ENCODE measurements at regions not wholly inside any gene's neighbourhood (a gene's known extent, or its start where the extent isn't known, plus 50 kb on each side); places are given as distances from the start of the nearest gene placed in this dataset.
A peak's percentile ranks its signal among the peaks of the same experiment; 100 is the strongest.

GRCh38 chr12:123077298-123078119, 73.4 kb downstream of the PITPNM2 start:
- DNase-seq = no peak

GRCh38 chr12:123076604-123077297, 74.1 kb downstream of the PITPNM2 start:
- no peak for DNase-seq

- DNase-seq = peak; percentile 70
Observed at GRCh38 chr12:123075646-123076171, 75.2 kb downstream of the PITPNM2 start.

- no peak for DNase-seq
Observed at GRCh38 chr12:123075087-123075645, 75.7 kb downstream of the PITPNM2 start.

GRCh38 chr12:123073962-123074801, 76.7 kb downstream of the PITPNM2 start:
- no peak for DNase-seq

GRCh38 chr12:123073292-123073691, 77.6 kb downstream of the PITPNM2 start:
- no peak for DNase-seq

- no peak for DNase-seq
Observed at GRCh38 chr12:123071857-123072256, 79.0 kb downstream of the PITPNM2 start.

GRCh38 chr12:123071099-123071800, 79.6 kb downstream of the PITPNM2 start:
- DNase-seq = no peak

- no peak for DNase-seq
Observed at GRCh38 chr12:123070267-123071081, 80.4 kb downstream of the PITPNM2 start.

GRCh38 chr12:123069436-123070266, 81.2 kb downstream of the PITPNM2 start:
- no peak for DNase-seq

GRCh38 chr12:123067654-123068053, 83.2 kb downstream of the PITPNM2 start:
- DNase-seq = no peak

GRCh38 chr12:123066384-123066710, 84.5 kb downstream of the PITPNM2 start:
- DNase-seq = no peak

GRCh38 chr12:123065676-123066383, 85.1 kb downstream of the PITPNM2 start:
- DNase-seq = no peak

- no peak for DNase-seq
Observed at GRCh38 chr12:123064885-123065619, 84.6 kb downstream of the ARL6IP4 start.

GRCh38 chr12:123064366-123064765, 83.9 kb downstream of the ARL6IP4 start:
- DNase-seq = peak; percentile 38

GRCh38 chr12:123063535-123063934, 83.1 kb downstream of the ARL6IP4 start:
- peak; percentile 26 for DNase-seq

GRCh38 chr12:123062681-123063486, 82.4 kb downstream of the ARL6IP4 start:
- DNase-seq = peak; percentile 0

Data from NCI-H446 treated with DMSO at 0.1 percent for 48 hours (cell line).